Keratinocyte (primary cell): ENCODE measurements at regions not wholly inside any gene's neighbourhood (a gene's known extent, or its start where the extent isn't known, plus 50 kb on each side); places are given as distances from the start of the nearest gene placed in this dataset.
"Not testable (repeated sequence)": the region's sequence is repeated elsewhere in the genome, so short reads cannot be mapped to it uniquely, and the experiment has no call there.

Experiments
- DNase-seq: peaks from one replicate; pipeline ENCODE4 v3.0.0-alpha.2; 2011; ENCODE audit warnings: low read depth, missing footprints, low spot score
- FAIRE-seq: peaks from 2 replicates; lab custom pipeline; 2011; peaks lifted over from hg19 to GRCh38; lab: Jason Lieb, UNC
- H2AFZ ChIP-seq: 2 replicates; pipeline ENCODE4 v1.6.0; 2012; ENCODE audit warnings: low read length, control low read depth, inconsistent platforms; ENCODE audit not compliant: control insufficient read depth
- H3K27ac ChIP-seq: 2 replicates; pipeline ENCODE4 v1.5.1; 2011; ENCODE audit warnings: low read length; ENCODE audit not compliant: control insufficient read depth, insufficient read depth
- H3K27me3 ChIP-seq: 3 replicates; pipeline ENCODE4 v1.6.0; 2011; ENCODE audit warnings: low read length; ENCODE audit not compliant: control insufficient read depth, insufficient read depth; ENCODE audit errors: extremely low read depth
- H3K36me3 ChIP-seq, 2 experiments: 2 replicates in 1 of 2; 3 replicates in 1 of 2; pipeline ENCODE4 v1.5.1; 2011; ENCODE audit warnings: low read length in 2 of 2, mild to moderate bottlenecking in 1 of 2; ENCODE audit not compliant: control insufficient read depth in 2 of 2, insufficient read depth in 2 of 2; ENCODE audit errors: extremely low read depth in 1 of 2
- H3K4me1 ChIP-seq: 3 replicates; pipeline ENCODE4 v1.5.1; 2011; ENCODE audit warnings: low read length; ENCODE audit not compliant: control insufficient read depth, insufficient read depth; ENCODE audit errors: extremely low read depth
- H3K4me2 ChIP-seq: 3 replicates; pipeline ENCODE4 v1.6.0; 2011; ENCODE audit warnings: low read depth, low read length; ENCODE audit not compliant: control insufficient read depth, insufficient read depth; ENCODE audit errors: extremely low read depth
- H3K4me3 ChIP-seq, 3 experiments: fragments of 200-600 bp in 1 of 3; sonication (generic) in 1 of 3; 2 replicates in 2 of 3; 3 replicates in 1 of 3; pipeline ENCODE4 v1.5.1; 2011 to 2016; ENCODE audit warnings: low read length in 3 of 3, mild to moderate bottlenecking in 3 of 3, control low read depth in 2 of 3, inconsistent platforms in 1 of 3, low read depth in 1 of 3, mixed read lengths in 1 of 3, mixed run types in 1 of 3, moderate library complexity in 1 of 3; ENCODE audit not compliant: control insufficient read depth in 2 of 3, insufficient read depth in 2 of 3; ENCODE audit errors: extremely low read depth in 1 of 3
- H3K79me2 ChIP-seq: 2 replicates; pipeline ENCODE4 v1.6.0; 2012; ENCODE audit warnings: low read length; ENCODE audit not compliant: control insufficient read depth, insufficient read depth
- H3K9ac ChIP-seq: 3 replicates; pipeline ENCODE4 v1.6.0; 2011; ENCODE audit warnings: low read length; ENCODE audit not compliant: control insufficient read depth, insufficient read depth; ENCODE audit errors: extremely low read depth
- H3K9me1 ChIP-seq: 3 replicates; pipeline ENCODE4 v1.6.0; 2011; ENCODE audit warnings: low read length; ENCODE audit not compliant: control insufficient read depth, insufficient read depth; ENCODE audit errors: extremely low read depth
- H3K9me3 ChIP-seq: 2 replicates; pipeline ENCODE4 v1.5.1; 2012; ENCODE audit warnings: low read depth, low read length; ENCODE audit not compliant: control insufficient read depth
- H4K20me1 ChIP-seq: 3 replicates; pipeline ENCODE4 v1.6.0; 2011; ENCODE audit warnings: low read length; ENCODE audit not compliant: control insufficient read depth, insufficient read depth; ENCODE audit errors: extremely low read depth
- EZH2 ChIP-seq: IDR thresholded peaks from one replicate; pipeline ENCODE4 v1.6.1; 2012; ENCODE audit warnings: inconsistent platforms, mild to moderate bottlenecking, low read length, moderate library complexity
- dilution Hi-C: fragments of 300-500 bp; cut with MboI; formaldehyde crosslinking; loops from one replicate; pipeline ENCODE4 v1.7.0; 2020; ENCODE audit warnings: low sequenced_read_pairs; ENCODE audit not compliant: extremely low pct_ligation_motif_present
- TF ChIP-seq, protein P1 (sequence below), 3 experiments: IDR thresholded peaks in 1 of 3; conservative IDR thresholded peaks in 1 of 3; optimal IDR thresholded peaks in 1 of 3; 2 replicates in 2 of 3; 3 replicates in 1 of 3; pipeline versions ENCODE3 to v1.5.1; 2011; ENCODE audit warnings: low read length in 3 of 3, mild to moderate bottlenecking in 3 of 3, moderate library complexity in 2 of 3, control low read depth in 1 of 3, inconsistent platforms in 1 of 3; ENCODE audit not compliant: insufficient read depth in 2 of 3; ENCODE audit errors: extremely low read depth in 1 of 3

DNA sequence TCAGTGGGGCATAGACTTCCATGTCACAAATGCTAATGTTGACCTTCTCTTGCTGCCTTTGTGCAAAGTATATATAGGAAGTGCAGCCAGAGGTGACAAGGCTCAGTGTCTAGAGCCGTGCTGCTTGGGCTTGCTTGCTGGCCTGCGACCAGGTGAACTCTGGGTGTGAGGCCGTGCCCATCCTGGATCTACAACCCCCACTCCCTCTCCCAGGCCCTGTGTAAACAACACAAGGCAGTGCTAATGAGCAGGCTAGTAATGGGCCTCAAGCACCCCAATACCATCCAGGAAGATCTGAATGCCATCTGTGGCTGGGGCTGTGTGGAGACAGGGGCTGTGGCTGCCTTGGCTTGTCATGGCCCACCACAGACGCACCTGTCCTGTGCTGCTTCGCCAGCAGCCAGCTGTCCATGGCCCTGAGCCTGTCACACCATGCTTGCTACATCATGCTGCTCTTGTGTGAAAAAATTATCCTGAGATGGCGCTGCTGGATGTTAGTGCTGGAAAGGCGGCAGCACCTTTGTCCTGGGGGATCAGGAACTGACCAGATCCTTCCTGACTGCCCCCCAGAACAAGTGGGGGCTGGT is 107.6 kb upstream of the ZNF92 start:
- Histone ChIP-seq H3K79me2 (no peaks in the 10 kb centered on the region), H3K9me3 (no peaks in the 10 kb centered on the region), H3K36me3 (no peaks in the 10 kb centered on the region), H4K20me1 (no peaks in the 10 kb centered on the region), H3K9ac (no peak overlapping the region), H3K4me1 (no peaks in the 10 kb centered on the region), H3K27ac (no peak overlapping the region), H3K4me3 (no peak overlapping the region), H2AFZ (no peak overlapping the region), H3K4me2 (no peak overlapping the region), H3K9me1 (no peaks in the 10 kb centered on the region), H3K27me3 (peaks cover 17% of the 10 kb centered on the region)
- dilution Hi-C loops: no loop called here
- DNase-seq (no peak), FAIRE-seq (no peak)
- TF ChIP-seq, protein P1, sequence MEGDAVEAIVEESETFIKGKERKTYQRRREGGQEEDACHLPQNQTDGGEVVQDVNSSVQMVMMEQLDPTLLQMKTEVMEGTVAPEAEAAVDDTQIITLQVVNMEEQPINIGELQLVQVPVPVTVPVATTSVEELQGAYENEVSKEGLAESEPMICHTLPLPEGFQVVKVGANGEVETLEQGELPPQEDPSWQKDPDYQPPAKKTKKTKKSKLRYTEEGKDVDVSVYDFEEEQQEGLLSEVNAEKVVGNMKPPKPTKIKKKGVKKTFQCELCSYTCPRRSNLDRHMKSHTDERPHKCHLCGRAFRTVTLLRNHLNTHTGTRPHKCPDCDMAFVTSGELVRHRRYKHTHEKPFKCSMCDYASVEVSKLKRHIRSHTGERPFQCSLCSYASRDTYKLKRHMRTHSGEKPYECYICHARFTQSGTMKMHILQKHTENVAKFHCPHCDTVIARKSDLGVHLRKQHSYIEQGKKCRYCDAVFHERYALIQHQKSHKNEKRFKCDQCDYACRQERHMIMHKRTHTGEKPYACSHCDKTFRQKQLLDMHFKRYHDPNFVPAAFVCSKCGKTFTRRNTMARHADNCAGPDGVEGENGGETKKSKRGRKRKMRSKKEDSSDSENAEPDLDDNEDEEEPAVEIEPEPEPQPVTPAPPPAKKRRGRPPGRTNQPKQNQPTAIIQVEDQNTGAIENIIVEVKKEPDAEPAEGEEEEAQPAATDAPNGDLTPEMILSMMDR (optimal IDR thresholded peaks at IDR 0.05 in 1 of 3, IDR thresholded peaks at IDR 0.05 in 1 of 3, conservative IDR thresholded peaks at IDR 0.05 in 1 of 3; ENCODE audit: extremely low read depth in 1 of 3, insufficient read depth in 2 of 3, low read length in 3 of 3): no peak
- no peak for TF ChIP-seq EZH2

DNA sequence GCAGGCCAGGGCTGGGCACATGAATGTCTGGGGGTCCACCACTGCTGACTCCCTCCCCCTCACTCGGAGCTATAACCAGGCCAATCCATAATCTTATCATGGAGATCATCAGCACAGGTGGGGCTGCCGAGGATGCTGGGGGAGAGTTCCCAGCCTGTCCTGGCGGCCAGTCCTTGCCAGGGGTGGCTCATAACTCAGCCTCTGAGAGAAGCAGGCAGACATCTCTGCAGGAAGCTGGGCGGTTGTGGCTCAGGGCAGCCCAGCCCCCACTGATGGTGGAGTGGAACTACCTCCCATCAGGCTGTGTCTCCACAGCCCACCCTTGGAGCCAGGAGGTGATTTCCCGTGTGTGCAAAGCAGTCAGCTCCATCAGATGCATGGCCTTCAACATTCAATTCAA is 109.4 kb upstream of the ZNF92 start:
- Histone ChIP-seq H3K79me2 (no peaks in the 10 kb centered on the region), H3K27me3 (peaks cover 7% of the 10 kb centered on the region), H4K20me1 (no peaks in the 10 kb centered on the region), H3K4me1 (no peaks in the 10 kb centered on the region), H3K9ac (no peak overlapping the region), H3K9me3 (no peaks in the 10 kb centered on the region), H3K4me2 (no peak overlapping the region), H3K36me3 (no peaks in the 10 kb centered on the region), H2AFZ (no peak overlapping the region), H3K27ac (no peak overlapping the region), H3K9me1 (no peaks in the 10 kb centered on the region), H3K4me3 (no peak overlapping the region)
- DNase-seq: no peak
- dilution Hi-C loops: no loop called here
- no peak for FAIRE-seq
- TF ChIP-seq, protein P1 (optimal IDR thresholded peaks at IDR 0.05 in 1 of 3, IDR thresholded peaks at IDR 0.05 in 1 of 3, conservative IDR thresholded peaks at IDR 0.05 in 1 of 3; ENCODE audit: extremely low read depth in 1 of 3, insufficient read depth in 2 of 3, low read length in 3 of 3): no peak
- no peak for TF ChIP-seq EZH2

DNA sequence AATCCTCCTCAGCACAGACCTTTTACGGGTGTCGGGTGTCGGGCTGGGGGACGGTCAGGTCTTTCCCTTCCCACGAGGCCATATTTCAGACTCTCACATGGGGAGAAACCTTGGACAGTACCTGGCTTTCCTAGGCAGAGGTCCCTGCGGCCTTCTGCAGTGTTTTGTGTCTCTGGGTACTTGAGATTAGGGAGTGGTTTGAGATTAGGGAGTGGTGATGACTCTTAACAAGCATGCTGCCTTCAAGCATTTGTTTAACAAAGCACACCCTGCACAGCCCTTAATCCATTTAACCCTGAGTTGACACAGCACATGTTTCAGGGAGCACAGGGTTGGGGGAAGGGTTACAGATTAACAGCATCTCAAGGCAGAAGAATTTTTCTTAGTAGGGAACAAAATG is 113.0 kb upstream of the ZNF92 start:
- H3K27ac ChIP-seq, H3K4me1 ChIP-seq, H3K36me3 ChIP-seq, FAIRE-seq, H4K20me1 ChIP-seq, H2AFZ ChIP-seq, DNase-seq, H3K4me2 ChIP-seq, H3K9me3 ChIP-seq, H3K9ac ChIP-seq, H3K79me2 ChIP-seq, H3K4me3 ChIP-seq, H3K27me3 ChIP-seq, H3K9me1 ChIP-seq, dilution Hi-C loops: not testable (repeated sequence)

DNA sequence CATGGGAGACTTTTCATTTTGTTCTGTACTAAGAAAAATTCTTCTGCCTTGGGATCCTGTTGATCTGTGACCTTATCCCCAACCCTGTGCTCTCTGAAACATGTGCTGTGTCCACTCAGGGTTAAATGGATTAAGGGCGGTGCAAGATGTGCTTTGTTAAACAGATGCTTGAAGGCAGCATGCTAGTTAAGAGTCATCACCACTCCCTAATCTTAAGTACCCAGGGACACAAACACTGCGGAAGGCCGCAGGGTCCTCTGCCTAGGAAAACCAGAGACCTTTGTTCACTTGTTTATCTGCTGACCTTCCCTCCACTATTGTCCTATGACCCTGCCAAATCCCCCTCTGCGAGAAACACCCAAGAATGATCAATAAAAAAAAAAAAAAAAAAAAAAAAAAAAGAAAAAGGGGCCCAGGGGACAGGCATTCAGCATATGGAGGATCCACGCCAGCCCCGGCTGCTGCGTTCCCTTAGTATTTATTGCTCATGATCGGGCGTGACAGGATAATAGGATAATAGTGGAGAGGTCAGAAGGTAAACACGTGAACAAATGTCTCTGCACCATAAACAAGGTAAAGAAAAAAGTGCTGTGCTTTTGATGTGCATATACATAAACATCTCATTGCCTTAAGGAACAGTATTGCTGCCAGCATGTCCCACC is 113.7 kb upstream of the ZNF92 start:
- H3K4me2 ChIP-seq, H3K9me3 ChIP-seq, H3K36me3 ChIP-seq, dilution Hi-C loops, H3K79me2 ChIP-seq, H3K27ac ChIP-seq, H3K9ac ChIP-seq, H3K9me1 ChIP-seq, H2AFZ ChIP-seq, FAIRE-seq, H3K27me3 ChIP-seq, H3K4me1 ChIP-seq, H4K20me1 ChIP-seq, H3K4me3 ChIP-seq, DNase-seq: not testable (repeated sequence)
